ENCODE measurements at regions not wholly inside any gene's neighbourhood (a gene's known extent, or its start where the extent isn't known, plus 50 kb on each side); places are given as distances from the start of the nearest gene placed in this dataset.

GRCh38 chr2:142581491-142581890 is 296.0 kb upstream of the KYNU start:
- Histone ChIP-seq H3K27me3 (no peaks in the 10 kb centered on the region), H3K27ac (no peak overlapping the region), H3K4me1 (replicated peaks in 1 of 2) (no peaks in the 10 kb centered on the region), H3K9me3 (replicated peaks in 1 of 3) (no peaks in the 10 kb centered on the region), H3K4me3 (no peak overlapping the region), H3K36me3 (replicated peaks in 1 of 2) (no peaks in the 10 kb centered on the region)
- WGBS, 4 donors: 54 to 75% (median 69%) methylated on average over 1 of the region's 1 CpG
- TF ChIP-seq POLR2A (IDR thresholded peaks at IDR 0.05): no peak
- no peak for TF ChIP-seq CTCF (IDR thresholded peaks at IDR 0.05)
- intact Hi-C loops (cut with DNase I): no loop called here
- DNase-seq: no peak

GRCh38 chr2:142580691-142581090 is 296.8 kb upstream of the KYNU start:
- Histone ChIP-seq H3K9me3 (replicated peaks in 1 of 3) (no peaks in the 10 kb centered on the region), H3K4me3 (no peak overlapping the region), H3K36me3 (replicated peaks in 1 of 2) (no peaks in the 10 kb centered on the region), H3K4me1 (replicated peaks in 1 of 2) (no peaks in the 10 kb centered on the region), H3K27me3 (no peaks in the 10 kb centered on the region), H3K27ac (no peak overlapping the region)
- no peak for DNase-seq
- WGBS, 4 donors: 75 to 86% (median 79%) methylated on average over 5 of the region's 5 CpGs
- TF ChIP-seq CTCF (IDR thresholded peaks at IDR 0.05): no peak
- TF ChIP-seq POLR2A (IDR thresholded peaks at IDR 0.05): no peak
- intact Hi-C loops (cut with DNase I): no loop called here

- WGBS, 4 donors: 34 to 41% (median 37%) methylated on average over 1 of the region's 1 CpG
- intact Hi-C loops (cut with DNase I): no loop called here
- no peak for TF ChIP-seq POLR2A (IDR thresholded peaks at IDR 0.05)
- no peak for TF ChIP-seq CTCF (IDR thresholded peaks at IDR 0.05)
- no peaks in the 10 kb centered on the region for H3K36me3 ChIP-seq (replicated peaks in 1 of 2)
- H3K27me3 ChIP-seq: no peaks in the 10 kb centered on the region
- no peaks in the 10 kb centered on the region for H3K9me3 ChIP-seq (replicated peaks in 1 of 3)
- no peak overlapping the region for H3K27ac ChIP-seq
- DNase-seq: no peak
- no peaks in the 10 kb centered on the region for H3K4me1 ChIP-seq (replicated peaks in 1 of 2)
- no peak overlapping the region for H3K4me3 ChIP-seq
Observed at GRCh38 chr2:142575561-142575960, 301.9 kb upstream of the KYNU start.

- no peaks in the 10 kb centered on the region for H3K27me3 ChIP-seq
- H3K9me3 ChIP-seq (replicated peaks in 1 of 3): no peaks in the 10 kb centered on the region
- TF ChIP-seq CTCF (IDR thresholded peaks at IDR 0.05) (no peak), POLR2A (IDR thresholded peaks at IDR 0.05) (no peak)
Observed at GRCh38 chr2:142574388-142574787, 303.1 kb upstream of the KYNU start.

More at GRCh38 chr2:142574388-142574787, 303.1 kb upstream of the KYNU start:
- no peaks in the 10 kb centered on the region for H3K36me3 ChIP-seq (replicated peaks in 1 of 2)
- intact Hi-C loops (cut with DNase I): no loop called here
- H3K4me3 ChIP-seq: no peak overlapping the region
- H3K4me1 ChIP-seq (replicated peaks in 1 of 2): no peaks in the 10 kb centered on the region
- no peak overlapping the region for H3K27ac ChIP-seq
- DNase-seq: no peak

All from adrenal gland (tissue), 9 donors.